ENCODE measurements at regions not wholly inside any gene's neighbourhood (a gene's known extent, or its start where the extent isn't known, plus 50 kb on each side); places are given as distances from the start of the nearest gene placed in this dataset.

DNA sequence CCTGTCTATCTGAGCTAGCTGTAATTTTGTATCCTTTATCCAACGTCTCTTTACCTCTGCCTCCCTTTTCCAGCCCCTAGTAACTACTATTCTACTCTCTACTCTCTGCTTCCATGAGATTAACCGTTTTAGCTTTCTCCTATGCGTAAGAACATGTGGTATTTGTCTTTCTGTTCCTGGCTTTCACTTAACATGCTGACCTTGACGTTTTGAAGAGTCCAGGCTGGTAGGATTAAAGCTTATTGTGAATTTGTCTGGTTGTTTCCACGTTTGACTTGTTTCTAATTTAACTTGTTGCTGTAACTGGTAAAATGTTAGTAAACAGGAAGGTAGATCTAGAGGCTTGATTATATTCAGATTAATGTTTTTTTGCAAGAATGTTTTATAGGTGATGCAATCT is 385.3 kb downstream of the PSAT1 start:
- TF ChIP-seq, protein P1, sequence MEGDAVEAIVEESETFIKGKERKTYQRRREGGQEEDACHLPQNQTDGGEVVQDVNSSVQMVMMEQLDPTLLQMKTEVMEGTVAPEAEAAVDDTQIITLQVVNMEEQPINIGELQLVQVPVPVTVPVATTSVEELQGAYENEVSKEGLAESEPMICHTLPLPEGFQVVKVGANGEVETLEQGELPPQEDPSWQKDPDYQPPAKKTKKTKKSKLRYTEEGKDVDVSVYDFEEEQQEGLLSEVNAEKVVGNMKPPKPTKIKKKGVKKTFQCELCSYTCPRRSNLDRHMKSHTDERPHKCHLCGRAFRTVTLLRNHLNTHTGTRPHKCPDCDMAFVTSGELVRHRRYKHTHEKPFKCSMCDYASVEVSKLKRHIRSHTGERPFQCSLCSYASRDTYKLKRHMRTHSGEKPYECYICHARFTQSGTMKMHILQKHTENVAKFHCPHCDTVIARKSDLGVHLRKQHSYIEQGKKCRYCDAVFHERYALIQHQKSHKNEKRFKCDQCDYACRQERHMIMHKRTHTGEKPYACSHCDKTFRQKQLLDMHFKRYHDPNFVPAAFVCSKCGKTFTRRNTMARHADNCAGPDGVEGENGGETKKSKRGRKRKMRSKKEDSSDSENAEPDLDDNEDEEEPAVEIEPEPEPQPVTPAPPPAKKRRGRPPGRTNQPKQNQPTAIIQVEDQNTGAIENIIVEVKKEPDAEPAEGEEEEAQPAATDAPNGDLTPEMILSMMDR (IDR thresholded peaks at IDR 0.05), result no peak
- no peak for TF ChIP-seq POLR2A (IDR thresholded peaks at IDR 0.05)

All from uterus (tissue), 2 donors.